Upper lobe of left lung (tissue), 4 donors: ENCODE measurements at regions not wholly inside any gene's neighbourhood (a gene's known extent, or its start where the extent isn't known, plus 50 kb on each side); places are given as distances from the start of the nearest gene placed in this dataset.

Source experiments
- CTCF ChIP-seq, 6 experiments: fragments of 450-650 bp in 4 of 6; fragments of 200-600 bp in 2 of 6; sonication (generic) in 2 of 6; IDR thresholded peaks; one replicate each; pipeline ENCODE4 v1.5.1; 2016 to 2019; ENCODE audit warnings: antibody characterized with exemption in 6 of 6
- EP300 ChIP-seq, 4 donors: sonication (generic); formaldehyde crosslinking; IDR thresholded peaks; one replicate each; pipeline ENCODE4 v1.5.1; 2017; ENCODE audit warnings: antibody characterized with exemption in 4 of 4, control low read depth in 2 of 4
- POLR2AphosphoS5 ChIP-seq, 2 donors: sonication (generic); formaldehyde crosslinking; IDR thresholded peaks; one replicate each; pipeline ENCODE4 v1.5.1; 2017; ENCODE audit warnings: antibody characterized with exemption in 2 of 2

GRCh38 chr17:62140376-62140775 lies 75.3 kb upstream of the MED13 start:
- TF ChIP-seq CTCF (IDR thresholded peaks at IDR 0.05) (no peak), EP300 (IDR thresholded peaks at IDR 0.05) (no peak), POLR2AphosphoS5 (IDR thresholded peaks at IDR 0.05) (no peak)
